Bronchial epithelial cell (primary cell): ENCODE measurements at regions not wholly inside any gene's neighbourhood (a gene's known extent, or its start where the extent isn't known, plus 50 kb on each side); places are given as distances from the start of the nearest gene placed in this dataset.

Experiments
- DNase-seq: peaks from one replicate; pipeline ENCODE4 v3.0.0-alpha.2; 2010; ENCODE audit warnings: low read depth
- FAIRE-seq: peaks from 2 replicates; lab custom pipeline; 2011; peaks lifted over from hg19 to GRCh38; lab: Jason Lieb, UNC
- H3K27me3 ChIP-seq: 2 replicates; pipeline ENCODE4 v1.5.1; 2011; ENCODE audit warnings: low read length; ENCODE audit not compliant: control insufficient read depth, insufficient read depth
- H3K36me3 ChIP-seq: 2 replicates; pipeline ENCODE4 v1.5.1; 2011; ENCODE audit warnings: low read length; ENCODE audit not compliant: control insufficient read depth, insufficient read depth
- H3K4me3 ChIP-seq: 2 replicates; pipeline ENCODE4 v1.5.1; 2011; ENCODE audit warnings: mild to moderate bottlenecking, low read depth, low read length, control low read depth
- TF ChIP-seq, protein P1 (sequence below): IDR thresholded peaks from 2 replicates; pipeline ENCODE4 v1.5.1; 2011; ENCODE audit warnings: mild to moderate bottlenecking, moderate library complexity, low read length, control low read depth, inconsistent platforms; ENCODE audit not compliant: insufficient read depth, severe bottlenecking

DNA sequence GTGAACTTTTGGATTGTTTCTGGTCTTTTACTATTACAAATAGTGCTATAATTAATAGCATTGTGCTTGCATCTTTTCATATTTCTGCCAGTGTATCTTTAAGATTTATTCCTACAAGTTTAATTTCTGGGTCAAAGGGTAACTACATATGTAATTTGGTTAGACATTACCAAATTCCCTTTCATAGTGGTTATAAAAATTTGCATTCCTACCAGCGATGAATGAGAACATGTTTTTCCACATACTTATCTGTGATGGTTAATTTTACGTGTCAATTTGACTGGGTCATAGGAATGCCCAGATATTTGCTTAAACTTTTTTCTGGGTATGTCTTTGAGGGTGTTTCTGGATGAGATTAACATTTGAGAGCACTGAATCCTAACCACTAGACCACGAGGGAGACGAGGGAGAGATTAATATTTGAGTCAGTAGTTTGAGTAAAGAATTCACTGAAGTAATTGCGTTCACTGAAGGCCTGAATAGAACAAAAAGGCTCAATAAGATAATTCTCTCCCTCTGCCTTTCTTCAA is 132.3 kb upstream of the NEO1 start:
- TF ChIP-seq, protein P1, sequence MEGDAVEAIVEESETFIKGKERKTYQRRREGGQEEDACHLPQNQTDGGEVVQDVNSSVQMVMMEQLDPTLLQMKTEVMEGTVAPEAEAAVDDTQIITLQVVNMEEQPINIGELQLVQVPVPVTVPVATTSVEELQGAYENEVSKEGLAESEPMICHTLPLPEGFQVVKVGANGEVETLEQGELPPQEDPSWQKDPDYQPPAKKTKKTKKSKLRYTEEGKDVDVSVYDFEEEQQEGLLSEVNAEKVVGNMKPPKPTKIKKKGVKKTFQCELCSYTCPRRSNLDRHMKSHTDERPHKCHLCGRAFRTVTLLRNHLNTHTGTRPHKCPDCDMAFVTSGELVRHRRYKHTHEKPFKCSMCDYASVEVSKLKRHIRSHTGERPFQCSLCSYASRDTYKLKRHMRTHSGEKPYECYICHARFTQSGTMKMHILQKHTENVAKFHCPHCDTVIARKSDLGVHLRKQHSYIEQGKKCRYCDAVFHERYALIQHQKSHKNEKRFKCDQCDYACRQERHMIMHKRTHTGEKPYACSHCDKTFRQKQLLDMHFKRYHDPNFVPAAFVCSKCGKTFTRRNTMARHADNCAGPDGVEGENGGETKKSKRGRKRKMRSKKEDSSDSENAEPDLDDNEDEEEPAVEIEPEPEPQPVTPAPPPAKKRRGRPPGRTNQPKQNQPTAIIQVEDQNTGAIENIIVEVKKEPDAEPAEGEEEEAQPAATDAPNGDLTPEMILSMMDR = no peak
- DNase-seq (no peak), FAIRE-seq (no peak)
- Histone ChIP-seq H3K4me3 (no peak overlapping the region), H3K27me3 (peaks cover 2% of the 10 kb centered on the region), H3K36me3 (no peaks in the 10 kb centered on the region)

DNA sequence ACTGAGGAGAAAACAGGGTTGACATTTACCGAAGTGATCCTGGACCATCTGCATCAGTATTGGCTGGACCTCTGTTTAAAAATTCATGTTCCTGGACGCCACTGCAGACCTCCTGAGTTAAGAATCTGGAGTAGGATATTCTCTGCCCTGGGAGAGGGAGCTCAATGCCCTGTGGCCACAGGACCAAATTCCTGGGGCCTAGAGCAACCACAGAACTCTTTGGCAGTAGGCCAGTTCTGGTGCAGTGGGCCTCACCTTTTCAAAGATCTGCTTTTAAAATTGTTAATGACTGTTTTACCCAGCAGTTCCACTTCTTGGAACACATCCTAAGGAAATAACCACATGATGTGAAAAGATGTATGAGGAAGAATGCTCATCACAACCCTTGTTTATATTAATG is 133.3 kb upstream of the ADPGK start:
- H3K27me3 ChIP-seq = no peaks in the 10 kb centered on the region
- TF ChIP-seq, protein P1 = no peak
- FAIRE-seq = no peak

DNA sequence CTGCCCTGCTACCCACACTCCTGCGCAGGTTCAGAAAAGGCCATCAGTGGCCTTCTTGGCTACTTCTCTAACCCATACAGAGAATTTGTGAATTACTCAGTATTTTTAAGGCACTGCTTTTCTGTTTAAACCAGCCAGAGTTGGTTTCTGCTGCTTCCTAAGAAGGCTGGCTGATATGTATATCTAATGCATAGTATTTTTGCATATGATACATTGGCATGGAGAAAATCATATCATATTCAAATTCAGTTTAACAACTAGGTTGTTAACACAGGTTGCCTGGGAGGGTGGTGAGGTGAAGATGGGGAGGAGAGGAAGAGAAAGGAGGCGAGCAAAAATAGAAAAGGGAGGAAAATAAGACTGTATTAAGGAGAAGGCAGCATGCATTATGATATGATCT is 132.8 kb upstream of the ADPGK start:
- H3K27me3 ChIP-seq = no peaks in the 10 kb centered on the region
- no peak overlapping the region for H3K4me3 ChIP-seq
- no peaks in the 10 kb centered on the region for H3K36me3 ChIP-seq
- no peak for FAIRE-seq
- TF ChIP-seq, protein P1 = no peak
- no peak for DNase-seq

More for the DNA sequence above, 133.3 kb upstream of the ADPGK start:
- Histone ChIP-seq H3K4me3 (no peak overlapping the region), H3K36me3 (no peaks in the 10 kb centered on the region)
- DNase-seq = no peak

DNA sequence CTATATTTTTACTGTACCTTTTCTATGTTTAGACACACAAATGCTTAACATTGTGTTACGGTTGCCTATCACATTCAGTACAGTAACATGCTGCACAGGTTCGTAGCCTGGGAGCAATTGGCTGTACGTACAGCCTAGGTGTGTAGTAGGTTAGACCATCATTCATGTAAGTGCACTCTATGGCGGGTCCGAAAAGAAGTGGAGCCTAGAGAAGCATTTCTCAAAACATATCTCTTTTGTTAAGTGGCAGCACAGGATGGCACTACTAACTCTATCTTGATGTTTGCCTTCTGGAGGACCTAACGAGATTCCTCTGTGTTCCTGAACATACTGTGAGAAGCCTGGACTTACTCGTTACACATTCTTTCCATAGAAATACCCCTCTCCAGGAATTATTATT is 132.3 kb upstream of the ADPGK start:
- FAIRE-seq (no peak), DNase-seq (no peak)
- H3K4me3 ChIP-seq = no peak overlapping the region
- no peaks in the 10 kb centered on the region for H3K27me3 ChIP-seq
- TF ChIP-seq, protein P1 = no peak
- no peaks in the 10 kb centered on the region for H3K36me3 ChIP-seq

DNA sequence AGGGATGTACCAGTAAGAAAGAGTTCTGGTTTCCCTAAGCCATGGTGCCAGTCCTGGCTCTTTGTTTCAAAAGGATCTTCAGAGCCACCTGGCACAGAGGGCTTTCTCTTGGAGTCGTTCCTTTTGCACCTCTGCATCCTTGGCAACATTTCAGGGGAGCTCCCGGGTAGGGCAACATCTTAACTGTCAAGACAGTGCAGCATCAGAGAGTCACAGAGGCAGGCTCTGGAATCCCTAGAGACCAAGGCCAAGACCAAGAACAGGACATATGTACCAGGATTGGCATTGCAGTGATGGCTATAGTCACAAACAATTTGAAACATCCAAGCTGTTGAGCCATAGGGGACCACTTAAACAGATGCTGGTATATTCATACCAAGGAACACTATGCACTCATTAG is 129.4 kb upstream of the ADPGK start:
- Histone ChIP-seq H3K36me3 (no peaks in the 10 kb centered on the region), H3K4me3 (no peak overlapping the region), H3K27me3 (no peaks in the 10 kb centered on the region)
- FAIRE-seq (no peak), DNase-seq (no peak)
- TF ChIP-seq, protein P1 = no peak

DNA sequence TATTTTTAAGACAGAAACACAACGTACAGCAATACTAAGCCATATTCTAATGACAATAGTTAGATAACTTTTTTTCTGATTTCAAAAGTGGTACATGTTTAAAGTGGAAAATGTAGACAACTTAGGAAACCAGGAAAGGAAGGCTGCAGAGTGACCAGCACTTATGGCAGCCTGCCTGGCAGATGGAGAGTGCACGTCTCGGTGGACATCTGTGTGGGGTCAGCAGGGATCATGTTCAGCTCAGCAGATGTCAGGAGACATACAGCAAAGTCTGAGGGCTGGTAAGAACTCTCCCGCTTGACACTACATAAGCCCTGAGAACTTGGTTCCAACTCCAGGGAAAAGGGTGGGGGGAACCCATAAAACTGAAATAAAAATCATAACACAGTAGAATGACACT is 128.6 kb upstream of the ADPGK start:
- no peak for FAIRE-seq
- no peak overlapping the region for H3K4me3 ChIP-seq
- DNase-seq = no peak

More for the DNA sequence above, 128.6 kb upstream of the ADPGK start:
- Histone ChIP-seq H3K36me3 (no peaks in the 10 kb centered on the region), H3K27me3 (no peaks in the 10 kb centered on the region)
- TF ChIP-seq, protein P1 = no peak
